Osteocyte (in vitro differentiated cells): ENCODE measurements at regions not wholly inside any gene's neighbourhood (a gene's known extent, or its start where the extent isn't known, plus 50 kb on each side); places are given as distances from the start of the nearest gene placed in this dataset.

Experiments used
- DNase-seq: peaks from one replicate; pipeline ENCODE4 v3.0.0; 2021; ENCODE audit warnings: mixed read lengths; ENCODE audit not compliant: unreplicated experiment; ENCODE audit errors: extremely low spot score
- H3K27ac Mint-ChIP-seq: one replicate; pipeline ENCODE4 v1.8.0; 2021; ENCODE audit warnings: mild to moderate bottlenecking, mixed read lengths; ENCODE audit not compliant: unreplicated experiment
- H3K27me3 Mint-ChIP-seq: one replicate; pipeline ENCODE4 v1.8.0; 2021; ENCODE audit warnings: mixed read lengths; ENCODE audit not compliant: unreplicated experiment
- H3K36me3 Mint-ChIP-seq: one replicate; pipeline ENCODE4 v1.8.0; 2021; ENCODE audit warnings: mixed read lengths; ENCODE audit not compliant: unreplicated experiment
- H3K4me1 Mint-ChIP-seq: one replicate; pipeline ENCODE4 v1.8.0; 2021; ENCODE audit warnings: mixed read lengths; ENCODE audit not compliant: unreplicated experiment
- H3K4me3 Mint-ChIP-seq: one replicate; pipeline ENCODE4 v1.8.0; 2021; ENCODE audit warnings: mild to moderate bottlenecking, moderate library complexity, mixed read lengths; ENCODE audit not compliant: unreplicated experiment
- H3K9me3 Mint-ChIP-seq: one replicate; pipeline ENCODE4 v1.8.0; 2021; ENCODE audit warnings: mixed read lengths; ENCODE audit not compliant: unreplicated experiment
- TF ChIP-seq, protein P1 (sequence below): fragments of 200-600 bp; sonication (generic); IDR thresholded peaks from 2 replicates; pipeline ENCODE4 v1.5.0; 2021; ENCODE audit warnings: antibody characterized with exemption, mild to moderate bottlenecking, moderate library complexity

DNA sequence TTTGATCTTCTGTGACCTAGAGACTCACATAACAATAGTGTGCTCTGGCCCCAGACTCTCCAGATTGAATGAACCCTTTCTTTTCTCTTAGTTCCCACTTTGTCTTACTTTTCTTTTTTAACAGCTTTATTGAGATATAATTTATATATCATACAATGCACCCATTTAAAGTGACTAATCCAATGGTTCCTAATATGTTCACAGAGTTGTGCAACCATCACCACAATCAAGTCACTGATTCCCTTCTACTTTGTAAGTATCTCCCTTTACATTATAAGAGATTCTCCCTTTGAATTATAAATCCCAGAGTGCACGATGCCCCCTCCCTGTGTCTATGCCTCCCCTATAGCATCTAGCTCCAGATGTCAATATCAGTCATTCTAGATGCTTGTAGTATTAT is 172.4 kb downstream of the HINT1 start:
- Mint-ChIP-seq H3K27ac (peak overlapping the region; percentile 76), H3K4me1 (peaks cover 17% of the 10 kb centered on the region), H3K36me3 (no peaks in the 10 kb centered on the region), H3K4me3 (no peak overlapping the region), H3K9me3 (no peaks in the 10 kb centered on the region), H3K27me3 (no peaks in the 10 kb centered on the region)
- no peak for DNase-seq
- TF ChIP-seq, protein P1, sequence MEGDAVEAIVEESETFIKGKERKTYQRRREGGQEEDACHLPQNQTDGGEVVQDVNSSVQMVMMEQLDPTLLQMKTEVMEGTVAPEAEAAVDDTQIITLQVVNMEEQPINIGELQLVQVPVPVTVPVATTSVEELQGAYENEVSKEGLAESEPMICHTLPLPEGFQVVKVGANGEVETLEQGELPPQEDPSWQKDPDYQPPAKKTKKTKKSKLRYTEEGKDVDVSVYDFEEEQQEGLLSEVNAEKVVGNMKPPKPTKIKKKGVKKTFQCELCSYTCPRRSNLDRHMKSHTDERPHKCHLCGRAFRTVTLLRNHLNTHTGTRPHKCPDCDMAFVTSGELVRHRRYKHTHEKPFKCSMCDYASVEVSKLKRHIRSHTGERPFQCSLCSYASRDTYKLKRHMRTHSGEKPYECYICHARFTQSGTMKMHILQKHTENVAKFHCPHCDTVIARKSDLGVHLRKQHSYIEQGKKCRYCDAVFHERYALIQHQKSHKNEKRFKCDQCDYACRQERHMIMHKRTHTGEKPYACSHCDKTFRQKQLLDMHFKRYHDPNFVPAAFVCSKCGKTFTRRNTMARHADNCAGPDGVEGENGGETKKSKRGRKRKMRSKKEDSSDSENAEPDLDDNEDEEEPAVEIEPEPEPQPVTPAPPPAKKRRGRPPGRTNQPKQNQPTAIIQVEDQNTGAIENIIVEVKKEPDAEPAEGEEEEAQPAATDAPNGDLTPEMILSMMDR: no peak

DNA sequence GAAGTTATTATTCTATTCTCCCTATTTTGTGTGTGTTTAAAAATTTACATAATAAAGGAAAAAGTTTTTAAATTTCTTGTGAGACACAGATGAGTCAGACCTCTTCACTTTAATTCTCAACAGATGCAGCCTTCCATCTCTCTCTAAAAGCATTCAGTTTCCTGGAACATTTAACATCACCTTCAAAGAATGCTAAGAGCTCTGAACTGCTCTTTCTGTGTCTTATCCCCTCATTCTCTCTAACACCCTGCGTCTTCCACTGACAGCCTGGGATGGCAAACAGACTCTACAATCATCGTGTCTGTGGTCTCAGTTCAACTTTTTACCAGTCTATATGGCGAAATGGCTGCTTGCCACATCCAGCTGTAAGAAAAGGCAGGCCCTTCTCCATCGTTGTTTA is 173.0 kb downstream of the HINT1 start:
- Mint-ChIP-seq H3K9me3 (no peaks in the 10 kb centered on the region), H3K4me3 (no peak overlapping the region), H3K4me1 (peaks cover 17% of the 10 kb centered on the region), H3K27ac (peak overlapping the region; percentile 76), H3K27me3 (no peaks in the 10 kb centered on the region), H3K36me3 (no peaks in the 10 kb centered on the region)
- TF ChIP-seq, protein P1: no peak
- no peak for DNase-seq

DNA sequence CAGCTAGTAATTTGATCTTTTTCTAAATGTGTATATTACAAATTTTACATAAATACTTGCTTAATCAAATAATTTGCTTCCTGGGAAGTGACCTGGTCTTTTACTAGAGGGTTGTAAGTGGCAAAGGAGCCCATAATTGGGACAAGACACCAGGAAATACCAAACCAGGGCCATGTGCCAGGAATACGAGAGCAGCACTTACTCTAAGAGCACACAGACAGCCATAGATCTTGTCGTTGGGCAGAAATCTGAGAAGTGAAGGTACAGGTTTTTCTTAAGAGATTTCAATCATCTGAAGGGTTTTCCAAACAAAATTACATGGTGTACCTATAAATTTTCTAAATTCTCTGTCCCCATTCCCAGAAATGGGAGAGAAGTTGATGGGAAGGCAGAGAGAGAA is 179.3 kb downstream of the HINT1 start:
- no peaks in the 10 kb centered on the region for H3K36me3 Mint-ChIP-seq
- peaks cover 2% of the 10 kb centered on the region for H3K4me1 Mint-ChIP-seq
- no peak overlapping the region for H3K4me3 Mint-ChIP-seq
- TF ChIP-seq, protein P1: no peak
- peaks cover 14% of the 10 kb centered on the region for H3K27me3 Mint-ChIP-seq
- DNase-seq: no peak
- no peaks in the 10 kb centered on the region for H3K9me3 Mint-ChIP-seq
- no peak overlapping the region for H3K27ac Mint-ChIP-seq

DNA sequence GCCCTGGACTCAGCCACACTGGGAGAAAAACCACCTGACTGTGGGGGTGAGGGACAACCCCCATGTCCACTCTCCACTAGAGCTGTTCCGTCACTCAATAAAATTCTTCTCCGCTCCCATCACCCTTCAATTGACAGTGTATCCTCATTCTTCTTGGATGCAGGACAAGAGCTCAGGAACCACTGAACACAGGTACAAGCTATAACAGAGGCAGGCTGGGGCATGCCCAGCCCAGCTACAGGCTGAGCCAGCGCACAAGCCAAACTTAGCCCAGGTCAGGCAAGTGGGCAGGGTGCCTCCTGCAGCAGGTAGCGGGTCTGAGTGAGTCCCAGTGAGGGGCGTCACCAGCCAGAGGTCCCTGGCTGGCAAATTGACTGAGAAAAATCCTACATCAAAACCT is 183.4 kb downstream of the HINT1 start:
- Mint-ChIP-seq H3K4me3 (no peak overlapping the region), H3K27ac (no peak overlapping the region), H3K4me1 (no peaks in the 10 kb centered on the region), H3K9me3 (no peaks in the 10 kb centered on the region), H3K36me3 (no peaks in the 10 kb centered on the region), H3K27me3 (peaks cover 20% of the 10 kb centered on the region)
- no peak for DNase-seq
- TF ChIP-seq, protein P1: no peak

DNA sequence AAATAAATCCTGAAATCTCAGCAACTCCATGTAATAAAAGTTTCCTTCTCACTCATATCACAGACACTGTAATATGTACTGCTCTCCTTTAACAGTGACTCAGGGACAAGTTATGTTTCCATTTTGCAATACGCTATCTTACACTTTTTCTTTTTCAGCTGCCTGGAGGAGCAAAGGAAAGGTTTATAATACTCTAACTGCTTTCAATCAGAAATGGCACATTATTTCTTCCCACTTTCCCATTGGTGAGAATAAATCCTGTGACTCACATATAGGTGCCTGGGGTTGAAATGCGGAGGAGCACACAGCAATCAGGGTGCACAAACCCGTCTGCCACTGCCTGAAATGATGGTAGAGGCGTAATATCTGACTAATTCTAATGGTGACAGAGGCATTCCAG is 186.6 kb downstream of the HINT1 start:
- H3K4me1 Mint-ChIP-seq: no peaks in the 10 kb centered on the region
- H3K27me3 Mint-ChIP-seq: peaks cover 34% of the 10 kb centered on the region
- no peak overlapping the region for H3K27ac Mint-ChIP-seq
- TF ChIP-seq, protein P1: no peak
- H3K36me3 Mint-ChIP-seq: no peaks in the 10 kb centered on the region
- no peaks in the 10 kb centered on the region for H3K9me3 Mint-ChIP-seq
- no peak overlapping the region for H3K4me3 Mint-ChIP-seq
- no peak for DNase-seq
